ENCODE measurements at regions not wholly inside any gene's neighbourhood (a gene's known extent, or its start where the extent isn't known, plus 50 kb on each side); places are given as distances from the start of the nearest gene placed in this dataset.

DNA sequence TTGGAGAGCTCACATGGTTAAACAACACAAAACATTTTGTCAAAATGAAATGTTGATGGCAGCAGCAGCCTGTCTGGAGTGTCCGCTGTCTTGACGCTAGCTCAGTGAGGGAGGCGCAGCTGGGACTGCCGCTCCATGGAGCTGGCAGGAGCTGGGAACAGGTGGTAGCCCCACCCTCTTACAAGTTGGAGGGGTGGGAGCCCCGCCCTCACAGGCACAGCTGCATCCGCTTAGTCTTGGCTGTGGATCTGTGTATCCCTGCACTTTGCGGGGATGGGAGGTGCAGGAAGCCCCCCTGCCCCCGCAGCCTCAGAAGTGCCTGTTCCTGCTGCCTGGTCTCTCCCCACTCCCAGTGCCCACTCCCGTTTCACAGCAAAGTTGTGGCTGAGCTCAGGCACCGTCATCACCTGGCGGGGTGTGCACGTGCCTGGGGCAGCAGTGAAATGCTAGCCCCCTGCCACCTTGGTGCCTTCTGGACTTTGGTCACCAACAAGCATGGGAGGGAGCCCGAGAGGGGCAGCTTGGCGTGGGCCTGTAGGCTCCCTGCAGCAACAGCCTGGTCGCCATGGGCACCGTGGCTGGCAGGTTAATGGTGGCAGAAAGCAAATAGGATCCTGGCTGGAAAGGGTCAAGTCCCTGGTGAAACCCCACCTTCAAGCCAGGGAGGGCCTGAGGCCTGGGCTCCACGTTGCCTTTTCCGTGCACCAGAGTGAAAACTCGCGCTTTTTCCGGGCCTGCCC, 53.8 kb upstream of the CADM2 start:
- peaks cover 10% of the 10 kb centered on the region; the same call in 1 of the 2 replicates for H3K9me3 ChIP-seq (ENCODE audit: control insufficient read depth, insufficient read depth, low read length)
- no peak overlapping the region for H3K18ac ChIP-seq (ENCODE audit: low read depth, low read length)
- no peak for DNase-seq
- no peak overlapping the region for H3K14ac ChIP-seq (replicated peaks; ENCODE audit: low read depth, low read length)
- no peak overlapping the region for H3K4me3 ChIP-seq (ENCODE audit: insufficient read depth, low read depth, low read length)
- POLR2A ChIA-PET (ENCODE audit: unreplicated experiment), result no interaction called here
- H3K27me3 ChIP-seq (ENCODE audit: control insufficient read depth, insufficient read depth, low read length), result no peaks in the 10 kb centered on the region
- no peak overlapping the region for H3K4ac ChIP-seq (ENCODE audit: low read depth, low read length)
- H4K91ac ChIP-seq (ENCODE audit: insufficient read depth, low read depth, low read length), result no peak overlapping the region
- no peak overlapping the region for H2BK120ac ChIP-seq (ENCODE audit: low read depth, low read length)
- ATAC-seq (ENCODE audit: low read depth), result no peak
- no peaks in the 10 kb centered on the region for H3K4me1 ChIP-seq (ENCODE audit: control insufficient read depth, insufficient read depth, low read length)
- H3K36me3 ChIP-seq (ENCODE audit: control insufficient read depth, insufficient read depth, low read length), result no peaks in the 10 kb centered on the region
- H2AFZ ChIP-seq (replicated peaks; ENCODE audit: low read length, poor library complexity), result no peak overlapping the region
- intact Hi-C loops (cut with micrococcal nuclease), result no loop called here
- H3K4me2 ChIP-seq (ENCODE audit: low read depth, low read length), result no peak overlapping the region
- no peak overlapping the region for H3K9ac ChIP-seq (ENCODE audit: low read depth, low read length)
- H3K9me1 ChIP-seq (ENCODE audit: insufficient read depth, low read length), result no peaks in the 10 kb centered on the region
- dilution Hi-C loops (cut with HindIII; ENCODE audit: low sequenced_read_pairs, unreplicated experiment), result no loop called here
- H2BK5ac ChIP-seq (ENCODE audit: low read depth, low read length, poor library complexity, severe bottlenecking), result no peak overlapping the region
- CTCF ChIA-PET, result no interaction called here
- H4K8ac ChIP-seq (ENCODE audit: low read depth in 2 of 2, low read length in 2 of 2), result no peak overlapping the region
- no peak overlapping the region for H2BK20ac ChIP-seq (ENCODE audit: low read depth, low read length)
- H3K79me1 ChIP-seq (ENCODE audit: low read depth in 1 of 2, low read length in 2 of 2), result no peaks in the 10 kb centered on the region
- H4K5ac ChIP-seq (ENCODE audit: low read depth, low read length), result no peak overlapping the region
- H2AK5ac ChIP-seq (ENCODE audit: low read depth, low read length), result no peak overlapping the region
- H2BK15ac ChIP-seq (ENCODE audit: low read depth, low read length), result no peak overlapping the region
- in situ Hi-C loops (cut with MboI; ENCODE audit: low sequenced_read_pairs), result no loop called here
- H4K20me1 ChIP-seq (ENCODE audit: insufficient read depth, low read length), result no peaks in the 10 kb centered on the region
- TF ChIP-seq CHD1 (IDR thresholded peaks at IDR 0.05; ENCODE audit: low read depth, low read length) (no peak), FOS (IDR thresholded peaks at IDR 0.05; ENCODE audit: low read depth, low read length) (no peak)
- H3K27ac ChIP-seq (ENCODE audit: insufficient read depth, low read length), result no peak overlapping the region
- 33% methylated on average over 4 of the region's 21 CpGs; no CpG with 5 or more reads in 1 of the 2 experiments for WGBS, 2 experiments (ENCODE audit: extremely low coverage in 2 of 2, insufficient read length in 1 of 2)
- H3K56ac ChIP-seq (ENCODE audit: extremely low read depth, insufficient read depth, low read length), result no peak overlapping the region
- H3K23ac ChIP-seq (ENCODE audit: low read depth, low read length), result no peak overlapping the region
- no TSS peak for BruUV-seq (replicated peaks)
- no peak overlapping the region for H2AK9ac ChIP-seq (replicated peaks; ENCODE audit: low read depth, low read length, poor library complexity)

Measured in IMR-90 (cell line).